CD4-positive, alpha-beta T cell treated with Interferon gamma for 1 hour (primary cell): ENCODE measurements at regions not wholly inside any gene's neighbourhood (a gene's known extent, or its start where the extent isn't known, plus 50 kb on each side); places are given as distances from the start of the nearest gene placed in this dataset.
"Not testable (repeated sequence)": the region's sequence is repeated elsewhere in the genome, so short reads cannot be mapped to it uniquely, and the experiment has no call there.

Source experiments
- DNase-seq: peaks from one replicate; pipeline ENCODE4 v3.0.0-alpha.2; 2020

DNA sequence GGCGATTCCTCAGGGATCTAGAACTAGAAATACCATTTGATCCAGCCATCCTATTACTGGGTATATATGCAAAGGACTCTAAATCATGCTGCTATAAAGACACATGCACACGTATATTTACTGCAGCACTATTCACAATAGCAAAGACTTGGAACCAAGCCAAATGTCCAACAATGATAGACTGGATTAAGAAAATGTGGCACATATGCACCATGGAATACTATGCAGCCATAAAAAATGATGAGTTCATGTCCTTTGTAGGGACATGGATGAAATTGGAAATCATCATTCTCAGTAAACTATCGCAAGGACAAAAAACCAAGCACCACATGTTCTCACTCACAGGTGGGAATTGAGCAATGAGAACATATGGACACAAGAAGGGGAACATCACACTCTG lies 93.1 kb upstream of the NT5E start:
- DNase-seq, result not testable (repeated sequence)

DNA sequence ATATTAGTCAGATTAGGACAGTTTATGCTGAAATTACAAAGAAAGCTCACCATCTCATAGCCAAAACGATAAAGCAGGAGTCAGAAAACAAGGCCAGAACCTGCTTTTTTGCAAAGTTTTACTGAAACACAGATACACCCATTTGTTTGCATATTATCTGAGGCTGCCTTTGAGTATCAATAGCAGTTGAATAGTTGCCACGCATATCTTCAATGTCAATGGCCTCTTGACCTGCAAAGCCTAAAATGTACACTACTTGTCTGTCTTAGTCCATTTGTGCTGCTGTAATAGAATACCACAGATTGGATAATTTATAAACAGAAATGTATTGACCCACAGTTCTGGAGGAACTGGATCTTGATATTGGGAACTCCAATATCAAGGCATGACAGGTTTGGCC lies 94.1 kb upstream of the NT5E start:
- no peak for DNase-seq

DNA sequence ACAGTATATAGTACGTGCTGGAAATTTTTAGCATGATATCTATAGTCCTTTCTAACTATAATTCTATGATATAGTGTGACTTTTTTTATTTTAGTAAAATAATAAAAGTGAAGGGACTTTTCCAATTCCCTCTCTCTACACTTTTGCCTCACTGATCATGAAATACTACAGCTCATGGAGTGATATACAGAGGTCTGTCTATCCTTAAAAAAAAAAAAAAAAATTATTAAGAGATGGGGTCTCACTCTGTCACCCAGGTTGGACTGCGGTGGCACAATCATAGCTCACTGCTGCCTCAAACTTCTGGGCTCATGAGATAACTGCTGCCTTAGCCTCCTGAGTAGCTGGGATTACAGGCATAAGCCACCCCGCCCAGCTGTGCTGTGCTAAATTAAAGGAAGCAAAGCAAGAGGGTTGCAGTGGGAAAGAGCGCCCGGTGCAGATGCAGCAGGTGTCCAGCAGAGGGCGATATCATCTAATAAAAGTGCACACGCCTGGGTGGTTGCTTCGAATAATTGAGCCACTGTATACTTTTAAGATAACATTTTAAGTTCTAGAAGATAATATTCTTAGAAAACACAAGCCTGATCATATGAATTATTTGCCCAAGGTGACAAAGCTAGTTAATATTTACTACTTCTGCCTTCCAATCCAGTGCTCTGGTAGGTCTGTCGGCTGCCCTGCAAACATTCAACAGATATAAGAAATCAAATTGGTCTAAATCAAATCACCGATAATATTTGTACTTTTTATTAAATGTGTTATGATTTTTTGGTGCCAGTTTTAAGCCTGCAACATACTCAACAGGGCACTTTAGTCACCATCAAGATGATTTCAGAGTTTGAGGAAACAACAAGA lies 94.9 kb upstream of the NT5E start:
- DNase-seq, result peak; percentile 27

DNA sequence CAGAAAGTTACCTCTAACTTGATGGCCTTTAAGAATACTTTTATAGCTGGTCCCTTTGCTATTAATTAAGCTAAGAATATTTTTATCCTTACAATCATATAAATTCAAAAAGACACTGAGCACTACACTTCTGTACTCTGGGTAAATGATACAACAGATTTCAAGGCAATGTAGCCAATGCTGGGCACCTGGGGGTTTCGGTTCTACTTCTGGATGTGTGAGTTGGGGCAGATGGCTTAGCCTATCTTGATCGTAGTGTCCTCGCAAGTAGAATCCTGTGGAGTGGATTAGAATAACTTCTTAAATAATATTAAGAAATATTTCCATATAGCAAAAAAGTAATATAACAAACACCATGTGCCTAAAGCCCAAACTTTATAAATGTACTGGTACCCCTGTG lies 96.9 kb upstream of the NT5E start:
- no peak for DNase-seq

DNA sequence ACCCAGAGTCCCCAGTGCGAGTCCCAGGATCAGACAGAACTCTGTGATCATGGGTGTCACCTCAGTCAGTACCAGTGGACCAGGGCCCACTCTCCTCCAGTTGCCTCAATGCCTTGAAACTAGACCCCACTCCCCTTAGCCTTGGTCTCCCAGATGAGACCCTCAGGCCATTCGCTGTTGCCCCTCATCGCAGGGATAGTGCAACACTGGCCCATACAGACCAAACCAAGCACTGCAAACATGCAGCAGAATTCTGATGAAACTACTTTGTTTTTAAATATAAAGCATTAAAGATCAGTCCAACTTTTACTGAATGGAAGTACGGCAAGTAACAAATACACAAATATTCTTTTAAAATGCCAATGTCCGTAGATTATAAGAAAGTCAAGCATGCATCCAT lies 101.2 kb upstream of the NT5E start:
- no peak for DNase-seq

DNA sequence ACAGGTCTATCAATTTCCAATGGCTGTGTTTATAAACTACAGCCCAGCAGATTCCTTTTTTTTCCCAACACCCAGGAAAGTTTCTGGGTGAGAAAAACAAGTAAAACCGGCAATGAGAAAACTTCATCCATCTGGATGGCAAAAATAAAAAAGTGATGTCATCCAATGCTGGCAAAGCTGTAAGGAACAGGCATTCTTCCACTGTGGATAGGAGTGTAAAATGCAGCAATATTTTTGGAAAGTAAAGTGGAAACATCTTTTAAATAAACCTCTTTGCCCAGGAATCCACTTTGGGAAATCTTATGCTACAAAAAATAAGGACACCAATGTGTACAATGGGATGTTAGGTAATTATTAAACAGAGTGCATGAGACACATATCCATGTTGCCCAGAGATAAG lies 102.1 kb upstream of the NT5E start:
- no peak for DNase-seq

DNA sequence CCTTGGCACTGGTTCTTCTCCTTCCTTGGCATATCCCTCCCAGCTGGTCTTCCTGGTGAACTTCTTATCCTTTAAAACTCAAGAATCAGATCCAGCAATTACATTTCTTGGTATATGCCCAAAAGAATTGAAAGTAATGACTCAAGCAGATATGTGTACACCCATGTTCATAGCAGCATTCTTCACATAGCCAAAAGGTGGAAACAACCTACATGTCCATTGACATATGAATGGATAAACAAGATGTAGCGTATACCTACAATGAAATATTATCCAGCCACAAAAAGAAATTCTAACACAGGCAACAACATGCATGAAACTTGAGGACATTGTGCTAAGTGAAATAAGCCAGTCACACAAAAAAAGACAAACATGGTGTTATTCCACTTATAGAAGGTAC lies 103.7 kb upstream of the NT5E start:
- DNase-seq, result no peak

DNA sequence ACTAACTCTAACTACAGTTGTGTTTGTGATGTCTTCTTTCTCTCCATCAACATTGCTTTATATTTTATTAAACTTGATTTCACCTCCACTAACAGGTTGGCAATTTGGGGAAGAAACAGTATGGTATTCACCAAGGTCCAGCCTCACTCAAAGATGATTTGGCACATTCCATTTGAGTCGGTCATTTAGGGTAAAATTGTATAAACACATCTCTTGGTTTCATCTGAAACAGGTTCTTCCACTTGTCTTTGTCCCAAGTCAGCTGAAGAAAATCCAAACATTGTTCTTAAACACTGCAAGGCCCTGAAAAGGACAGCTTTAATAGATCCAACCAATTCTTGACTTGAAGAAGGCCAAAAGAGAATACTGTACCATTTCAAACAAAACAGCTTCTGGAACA lies 104.9 kb upstream of the NT5E start:
- DNase-seq, result no peak

DNA sequence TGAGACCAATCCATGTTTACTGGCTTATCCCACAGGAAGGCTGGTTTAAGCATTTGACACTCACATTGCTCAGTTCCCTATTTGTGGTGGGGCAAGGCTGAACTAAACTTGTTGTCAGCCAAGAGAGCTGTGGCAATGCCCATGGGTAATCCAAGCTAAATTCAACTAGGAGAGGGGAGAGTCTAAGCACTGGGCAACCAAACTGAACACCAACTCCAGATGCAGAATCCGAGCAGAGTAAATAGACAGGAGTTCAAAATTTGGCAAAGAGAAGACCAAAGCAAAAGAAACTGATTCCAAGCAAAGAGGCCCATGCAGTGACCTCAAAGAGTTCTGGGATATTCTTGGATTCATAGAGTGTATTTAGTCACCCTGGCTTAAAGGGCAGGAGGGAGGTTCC lies 106.5 kb upstream of the NT5E start:
- no peak for DNase-seq

DNA sequence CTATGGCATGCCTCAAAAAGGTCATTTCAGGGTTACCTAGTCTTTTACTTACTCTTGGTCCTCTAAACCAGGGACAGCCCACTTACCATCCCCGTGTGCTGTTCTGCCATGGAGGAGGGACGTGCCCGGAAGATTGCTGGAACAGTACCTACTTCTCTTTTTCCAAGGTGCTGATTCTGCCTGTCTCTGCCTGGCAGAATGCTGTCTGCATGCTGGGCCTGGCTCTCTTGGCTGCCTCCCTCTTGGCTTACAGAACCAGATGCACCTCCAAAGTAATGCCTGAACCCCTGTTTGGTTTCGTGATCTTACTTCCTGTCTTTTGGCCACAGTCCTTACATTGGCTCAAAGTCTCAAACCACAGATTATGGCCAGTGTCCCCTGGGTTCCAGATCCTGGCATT lies 120.7 kb upstream of the NT5E start:
- no peak for DNase-seq

DNA sequence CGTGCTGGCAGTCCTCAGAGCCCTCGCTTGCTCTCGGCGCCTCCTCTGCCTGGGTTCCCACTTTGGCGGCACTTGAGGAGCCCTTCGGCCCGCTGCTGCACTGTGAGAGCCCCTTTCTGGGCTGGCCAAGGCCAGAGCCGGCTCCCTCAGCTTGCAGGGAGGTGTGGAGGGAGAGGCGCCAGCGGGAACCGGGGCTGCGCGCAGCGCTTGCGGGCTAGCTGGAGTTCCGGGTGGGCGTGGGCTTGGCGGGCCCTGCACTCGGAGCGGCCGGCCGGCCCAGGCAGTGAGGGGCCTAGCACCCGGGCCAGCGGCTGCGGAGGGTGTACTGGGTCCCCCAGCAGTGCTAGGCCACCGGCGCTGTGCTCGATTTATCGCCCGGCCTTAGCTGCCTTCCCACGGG lies 124.1 kb upstream of the NT5E start:
- DNase-seq, result not testable (repeated sequence)

DNA sequence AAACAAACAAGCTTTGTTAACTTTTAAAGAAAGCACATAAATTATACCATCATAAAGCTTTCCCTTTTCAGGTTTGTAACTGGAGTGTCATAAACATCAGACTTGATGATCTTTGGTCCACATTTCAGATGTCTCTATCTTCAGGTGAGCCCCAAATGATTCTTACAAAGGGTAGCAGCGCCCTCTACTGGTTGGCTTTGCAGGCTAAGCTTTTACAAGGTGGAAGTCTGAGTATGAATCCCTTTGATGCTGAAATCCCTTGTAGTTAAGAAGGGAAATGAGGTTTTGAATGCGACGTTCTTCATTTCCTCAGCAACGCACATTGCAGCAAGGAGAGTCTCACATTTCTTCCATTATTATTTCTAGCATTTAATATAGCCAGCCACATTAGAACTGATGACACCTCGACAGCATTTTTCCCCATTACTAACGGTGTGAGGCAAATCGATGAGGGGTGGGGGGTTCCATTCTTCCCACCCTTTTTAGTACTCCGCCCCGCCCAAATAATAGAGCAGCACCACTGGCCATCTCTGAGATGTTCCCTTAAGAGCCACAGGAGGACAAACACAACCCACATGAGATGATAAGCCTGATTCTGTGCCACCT lies 126.3 kb upstream of the NT5E start:
- DNase-seq, result peak; percentile 28

DNA sequence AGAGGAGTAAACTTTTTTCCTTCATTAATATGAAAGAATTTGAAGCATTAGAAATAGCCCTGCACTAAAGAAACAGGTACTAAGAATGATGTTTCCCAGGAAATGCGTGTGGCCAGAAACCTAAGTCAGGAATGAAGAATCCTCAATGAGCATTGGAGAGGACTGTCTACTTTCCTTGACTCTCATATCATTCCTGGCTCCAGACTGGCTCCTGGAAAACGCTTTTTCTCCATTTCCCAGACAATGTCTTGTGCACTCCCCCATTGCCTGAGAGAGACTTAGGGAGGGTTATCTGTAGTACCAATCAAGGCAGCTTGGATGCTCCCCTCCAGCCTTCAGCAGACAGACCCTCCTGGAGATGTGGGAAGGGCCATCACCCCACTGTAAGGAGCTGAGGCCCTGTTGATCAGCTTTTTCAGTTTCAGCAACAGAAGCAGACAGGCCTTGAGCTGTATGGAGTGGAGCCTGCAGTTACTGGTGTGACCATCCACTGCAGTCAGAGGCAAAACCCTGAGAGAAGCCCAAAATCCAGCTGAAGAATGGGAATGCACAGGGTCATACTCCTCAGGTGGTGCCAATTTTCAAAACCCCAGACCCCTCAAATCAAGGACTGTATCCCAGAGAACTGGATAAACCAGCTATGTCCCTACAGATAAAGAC lies 127.3 kb upstream of the NT5E start:
- DNase-seq, result no peak

DNA sequence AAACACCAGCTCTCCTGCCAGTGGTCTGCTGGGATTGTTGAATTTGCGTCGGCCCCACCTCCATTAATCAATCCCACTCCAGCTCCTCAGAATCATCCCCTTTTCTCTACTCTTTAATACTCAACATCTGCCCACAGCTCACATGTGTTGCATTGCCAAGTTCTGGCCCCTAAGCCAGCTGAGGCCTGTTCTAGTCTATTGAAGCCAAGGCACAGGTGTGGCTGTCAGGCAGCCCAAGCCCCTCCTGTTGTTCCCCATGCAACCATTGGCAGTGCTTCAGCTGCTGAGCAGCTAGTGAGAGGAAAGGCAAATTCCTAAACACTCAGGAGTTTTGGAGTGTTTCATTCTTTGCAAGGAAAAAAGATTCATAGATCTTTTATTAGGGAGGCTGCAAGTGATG lies 128.0 kb upstream of the NT5E start:
- no peak for DNase-seq

DNA sequence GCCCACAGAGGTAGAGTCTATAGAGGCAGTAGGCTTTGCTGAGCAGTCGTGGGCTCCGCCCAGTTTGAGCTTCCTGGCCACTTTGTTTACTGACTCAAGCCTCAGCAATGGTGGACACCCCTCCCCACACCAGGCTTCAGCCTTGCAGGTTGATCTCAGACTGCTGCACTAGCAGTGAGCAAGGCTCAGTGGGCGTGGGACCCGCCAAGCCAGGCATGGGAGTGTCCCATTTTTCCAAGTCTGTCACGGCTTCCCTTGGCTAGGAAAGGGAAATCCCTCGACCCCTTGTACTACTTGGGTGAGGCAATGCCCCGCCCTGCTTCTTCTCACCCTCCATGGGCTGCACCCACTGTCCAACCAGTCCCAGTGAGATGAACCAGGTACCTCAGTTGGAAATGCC lies 135.3 kb upstream of the NT5E start:
- DNase-seq, result no peak

DNA sequence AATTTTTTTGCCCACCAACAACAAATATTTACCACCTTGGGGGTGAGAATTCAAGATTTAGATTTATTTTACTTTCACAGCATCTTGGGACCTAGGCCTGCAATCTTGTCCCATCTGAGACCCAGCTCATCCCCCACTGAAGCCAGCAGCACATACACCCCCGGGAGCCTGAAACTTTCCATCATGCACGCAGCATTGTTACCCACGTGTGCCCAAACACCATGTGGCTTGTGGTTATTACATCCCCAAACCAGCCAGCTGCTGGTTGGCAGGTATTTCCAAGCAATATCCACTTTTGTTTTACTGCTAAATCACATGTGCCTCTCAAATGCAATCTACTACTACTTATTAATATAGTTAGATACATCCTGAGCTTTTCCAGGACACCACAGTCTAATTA lies 149.3 kb upstream of the NT5E start:
- no peak for DNase-seq

DNA sequence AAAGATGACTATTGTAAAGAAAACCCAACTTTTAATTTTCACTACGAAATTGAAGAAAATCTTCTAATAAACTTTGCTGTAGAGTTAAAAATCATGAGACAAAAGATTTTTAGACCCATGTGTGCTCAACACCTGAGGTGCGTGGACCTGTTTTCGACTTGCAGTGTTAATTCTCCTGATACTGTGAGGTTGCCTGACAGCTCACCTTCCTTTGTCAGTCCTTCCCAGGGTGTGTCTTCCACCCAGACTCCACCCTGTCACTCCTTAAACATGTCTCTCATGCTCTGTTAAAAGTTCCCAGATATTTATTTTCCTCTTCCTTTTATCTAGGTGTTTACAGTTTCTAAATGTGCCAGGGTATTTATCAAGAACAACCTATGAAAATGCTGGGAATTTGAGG lies 151.3 kb upstream of the NT5E start:
- no peak for DNase-seq

DNA sequence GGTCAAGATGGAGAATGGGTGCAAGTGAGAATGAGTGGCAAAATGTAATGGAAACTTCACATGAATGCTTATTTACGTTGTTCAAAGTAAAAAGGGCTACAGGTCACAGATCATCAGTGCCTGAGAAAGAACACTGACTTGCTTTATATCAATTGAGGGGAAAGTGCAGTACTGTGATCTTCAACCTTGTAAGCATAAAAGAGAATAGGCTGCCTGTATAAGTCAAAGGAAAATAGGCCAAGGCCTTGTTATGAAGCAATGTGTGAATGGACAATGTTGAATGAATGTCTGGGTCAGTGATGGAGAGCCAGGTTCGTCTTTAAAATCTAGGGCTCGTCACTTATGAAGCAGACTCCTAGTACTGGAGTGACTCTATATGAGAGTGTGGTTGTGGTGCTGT lies 158.6 kb upstream of the NT5E start:
- no peak for DNase-seq

DNA sequence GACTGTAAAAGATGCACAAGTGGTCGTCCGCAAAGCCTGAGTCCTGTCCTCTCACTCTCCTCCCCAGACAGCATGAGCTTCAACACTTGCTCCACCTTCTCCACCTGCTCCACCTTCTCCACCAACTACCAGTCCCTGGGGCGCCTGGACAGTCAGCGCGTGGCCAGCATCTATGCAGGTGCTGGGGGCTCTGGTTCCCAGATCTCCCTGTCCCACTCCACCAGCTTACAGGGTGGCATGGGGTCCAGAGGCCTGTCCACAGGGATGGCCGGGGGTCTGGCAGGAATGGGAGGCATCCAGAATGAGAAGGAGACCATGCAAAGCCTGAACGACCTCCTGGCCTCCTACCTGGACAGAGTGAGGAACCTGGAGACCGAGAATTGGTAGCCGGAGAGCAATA lies 162.2 kb upstream of the NT5E start:
- DNase-seq, result no peak

DNA sequence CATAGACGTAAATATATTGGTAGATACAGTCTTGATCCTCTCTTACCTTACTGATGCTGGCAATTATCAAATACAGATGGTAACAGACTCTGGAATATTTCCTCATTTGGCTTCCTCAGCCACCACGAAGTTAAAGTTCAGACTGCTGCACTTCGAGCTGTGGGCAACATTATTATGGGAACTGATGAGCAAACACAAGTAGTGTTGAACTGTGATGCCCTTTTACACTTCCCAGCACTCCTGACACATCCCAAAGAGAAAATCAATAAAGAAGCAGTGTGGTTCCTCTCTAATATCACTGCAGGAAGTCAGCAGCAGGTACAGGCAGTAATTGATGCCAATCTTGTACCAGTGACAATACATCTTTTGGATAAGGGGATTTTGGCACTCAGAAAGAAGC lies 162.7 kb upstream of the NT5E start:
- no peak for DNase-seq

DNA sequence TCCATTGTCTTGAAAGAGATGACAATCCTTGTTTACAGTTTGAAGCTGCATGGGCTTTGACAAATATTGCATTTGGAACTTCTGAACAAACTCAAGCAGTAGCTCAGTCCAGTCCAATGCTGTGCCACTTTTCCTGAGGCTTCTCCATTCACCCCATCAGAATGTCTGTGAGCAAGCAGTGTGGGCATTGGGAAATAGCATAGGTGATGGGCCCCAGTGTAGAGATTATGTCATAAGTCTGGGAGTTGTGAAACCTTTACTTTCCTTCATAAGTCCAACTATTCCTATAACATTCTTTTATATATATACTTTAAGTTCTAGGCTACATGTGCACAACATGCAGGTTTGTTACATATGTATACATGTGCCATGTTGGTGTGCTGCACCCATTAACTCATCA lies 163.4 kb upstream of the NT5E start:
- DNase-seq, result not testable (repeated sequence)

DNA sequence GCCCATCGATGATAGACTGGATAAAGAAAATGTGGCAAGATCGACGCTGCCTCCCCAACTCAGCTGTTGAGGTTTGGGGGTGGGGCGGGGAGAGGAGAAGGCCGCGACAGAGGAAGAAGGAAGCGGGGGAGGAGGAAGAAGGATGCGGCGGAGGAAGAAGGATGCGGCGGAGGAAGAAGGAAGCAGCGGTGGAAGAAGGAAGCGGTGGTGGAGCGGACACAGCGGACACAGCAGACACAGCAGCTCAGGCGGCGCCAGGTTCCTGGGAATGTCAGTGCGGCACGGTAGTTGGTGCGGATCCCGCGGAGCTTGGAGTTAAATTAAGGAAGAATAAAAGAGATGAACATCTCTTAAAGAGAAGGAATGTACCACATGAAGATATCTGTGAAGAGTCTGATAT lies 163.9 kb upstream of the NT5E start:
- DNase-seq, result no peak

DNA sequence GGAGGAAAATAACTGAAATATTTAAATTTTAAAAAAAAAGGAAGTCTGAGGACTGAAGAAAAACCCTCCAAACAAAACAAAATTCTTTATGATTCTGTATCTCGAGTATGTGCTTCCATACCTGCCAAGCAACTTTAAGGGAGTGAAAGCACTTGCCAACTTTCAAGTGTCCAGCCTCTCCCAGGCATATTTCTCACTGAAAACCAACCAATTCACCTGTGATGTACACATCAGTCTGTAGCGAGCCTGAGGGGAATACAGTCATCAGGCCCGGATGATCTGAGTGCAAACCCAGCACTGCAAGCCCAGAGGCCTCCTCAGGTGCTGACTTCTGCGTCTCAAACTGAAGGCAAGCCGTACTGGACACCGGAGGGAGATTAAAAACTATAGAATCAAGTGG lies 164.8 kb upstream of the NT5E start:
- no peak for DNase-seq

DNA sequence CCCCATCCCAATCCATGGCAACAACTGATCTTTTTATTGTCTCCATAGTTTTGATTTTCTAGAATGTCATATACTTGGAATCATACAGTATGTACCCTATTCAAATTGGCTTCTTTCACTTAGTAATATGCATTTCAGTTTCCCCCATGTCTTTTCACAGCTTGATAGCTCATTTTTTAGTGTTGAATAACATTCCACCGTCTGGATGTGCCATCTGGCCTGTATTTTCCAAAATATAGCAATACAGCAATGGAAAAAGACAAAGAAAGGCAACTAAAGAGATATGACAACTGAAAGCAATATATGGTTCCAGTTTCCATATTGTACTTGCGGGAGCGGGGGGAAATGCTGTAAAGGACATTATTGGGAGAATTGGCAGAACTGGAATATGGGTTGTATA lies 166.4 kb upstream of the NT5E start:
- DNase-seq, result no peak
